ENCODE measurements at regions not wholly inside any gene's neighbourhood (a gene's known extent, or its start where the extent isn't known, plus 50 kb on each side); places are given as distances from the start of the nearest gene placed in this dataset.

- intact Hi-C loops (cut with micrococcal nuclease; ENCODE audit: unreplicated experiment), result no loop called here
- no TSS peak for BruUV-seq (replicated peaks)
- DNase-seq (ENCODE audit: low read depth, low spot score) (no peak), ATAC-seq (no peak)
- no peak overlapping the region for H3K27ac ChIP-seq (ENCODE audit: low read length)
- ChIA-PET POLR2A (no interaction called here), CTCF (no interaction called here)
- no peaks in the 10 kb centered on the region for H3K9me3 ChIP-seq (ENCODE audit: control insufficient read depth, insufficient read depth, low read depth, low read length)
- in situ Hi-C loops (cut with HindIII; ENCODE audit: low pct_unique_long_range_greater_than_20kb, low sequenced_read_pairs), result no loop called here
- no peak overlapping the region for H3K4me3 ChIP-seq (ENCODE audit: low read depth in 2 of 2, low read length in 2 of 2)
- H3K27me3 ChIP-seq (ENCODE audit: control insufficient read depth, insufficient read depth, low read length), result no peaks in the 10 kb centered on the region
- TF ChIP-seq CTCF (IDR thresholded peaks at IDR 0.05), result no peak
- no peak for TF ChIP-seq REST (IDR thresholded peaks at IDR 0.05; ENCODE audit: insufficient read depth in 1 of 2, low read depth in 2 of 2, low read length in 1 of 2)
- no peak for TF ChIP-seq POLR2AphosphoS5 (IDR thresholded peaks at IDR 0.05; ENCODE audit: low read depth, low read length)
- no peaks in the 10 kb centered on the region for H3K4me1 ChIP-seq (ENCODE audit: control insufficient read depth, insufficient read depth, low read length)
- H3K36me3 ChIP-seq (ENCODE audit: control insufficient read depth, insufficient read depth, low read length), result no peaks in the 10 kb centered on the region
These were observed 270.6 kb upstream of the ZC3H12C start for GRCh38 chr11:109822436-109823102.

GRCh38 chr11:109828387-109828786, 264.8 kb upstream of the ZC3H12C start:
- Histone ChIP-seq H3K4me1 (ENCODE audit: control insufficient read depth, insufficient read depth, low read length) (no peaks in the 10 kb centered on the region), H3K27ac (ENCODE audit: low read length) (no peak overlapping the region), H3K27me3 (ENCODE audit: control insufficient read depth, insufficient read depth, low read length) (no peaks in the 10 kb centered on the region), H3K4me3 (ENCODE audit: low read depth in 2 of 2, low read length in 2 of 2) (no peak overlapping the region), H3K36me3 (ENCODE audit: control insufficient read depth, insufficient read depth, low read length) (no peaks in the 10 kb centered on the region), H3K9me3 (ENCODE audit: control insufficient read depth, insufficient read depth, low read depth, low read length) (no peaks in the 10 kb centered on the region)
- no peak for ATAC-seq
- BruUV-seq (replicated peaks), result no TSS peak
- in situ Hi-C loops (cut with HindIII; ENCODE audit: low pct_unique_long_range_greater_than_20kb, low sequenced_read_pairs) (no loop called here), intact Hi-C loops (cut with micrococcal nuclease; ENCODE audit: unreplicated experiment) (no loop called here)
- TF ChIP-seq TCF7L2 (IDR thresholded peaks at IDR 0.05; ENCODE audit: low read depth, low read length), result no peak
- no peak for TF ChIP-seq REST (IDR thresholded peaks at IDR 0.05; ENCODE audit: insufficient read depth in 1 of 2, low read depth in 2 of 2, low read length in 1 of 2)
- no peak for TF ChIP-seq POLR2AphosphoS5 (IDR thresholded peaks at IDR 0.05; ENCODE audit: low read depth, low read length)
- TF ChIP-seq CTCF (IDR thresholded peaks at IDR 0.05), result no peak
- TF ChIP-seq SIN3A (IDR thresholded peaks at IDR 0.05; ENCODE audit: borderline replicate concordance, insufficient read depth, low read depth, low read length), result no peak
- ChIA-PET CTCF (no interaction called here), POLR2A (no interaction called here)
- no peak for DNase-seq (ENCODE audit: low read depth, low spot score)

Data from Panc1 (cell line).